ENCODE measurements at regions not wholly inside any gene's neighbourhood (a gene's known extent, or its start where the extent isn't known, plus 50 kb on each side); places are given as distances from the start of the nearest gene placed in this dataset.
A peak's percentile ranks its signal among the peaks of the same experiment; 100 is the strongest.

DNA sequence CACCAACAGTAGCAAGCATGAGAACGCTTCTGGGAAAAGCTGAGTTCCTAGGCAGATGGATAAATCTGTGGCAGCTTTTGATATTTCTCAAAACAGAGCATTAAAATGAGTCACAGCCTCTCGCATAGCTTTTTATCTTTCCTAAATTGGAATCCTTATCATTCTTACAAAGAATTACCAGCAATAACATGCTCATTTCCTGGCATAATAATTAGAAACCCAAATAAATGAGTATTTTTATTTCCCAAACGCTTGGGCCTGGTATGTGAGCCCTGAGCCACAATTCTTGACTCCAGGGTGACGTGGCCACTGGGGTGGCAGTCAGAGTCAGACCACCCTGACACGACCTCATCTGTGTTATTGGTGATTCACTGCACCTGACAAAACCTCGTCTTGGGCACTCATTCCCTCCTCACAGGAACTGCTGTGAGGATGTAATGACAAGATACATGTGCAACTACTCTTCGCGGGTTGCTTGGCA is 210.7 kb downstream of the ARL4C start:
- WGBS, 2 donors: 77 to 81% methylated on average over 8 of the region's 8 CpGs
- intact Hi-C loops (cut with DNase I): no loop called here

DNA sequence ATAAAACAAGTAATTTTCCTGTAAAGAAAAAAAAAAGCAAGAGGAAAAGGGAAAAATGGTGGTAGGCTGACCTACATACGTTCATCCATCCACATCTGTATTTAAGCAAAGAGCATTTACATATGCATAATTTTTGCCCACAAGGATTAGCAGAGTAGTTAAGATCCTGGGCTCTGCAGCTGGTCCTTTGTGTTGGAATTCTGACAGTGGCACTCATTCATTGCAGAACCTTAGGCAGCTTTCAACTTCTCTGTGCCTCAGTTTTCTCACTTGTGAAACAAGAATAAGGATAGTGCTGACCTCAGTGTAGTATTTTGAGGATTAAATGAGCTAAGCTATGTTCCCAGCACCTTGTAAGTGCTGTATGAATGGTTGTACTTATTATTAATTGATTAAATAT is 211.3 kb downstream of the ARL4C start:
- H3K27ac ChIP-seq: no peak overlapping the region
- H3K27me3 ChIP-seq: no peaks in the 10 kb centered on the region
- no peaks in the 10 kb centered on the region for H3K36me3 ChIP-seq (replicated peaks in 1 of 2; ENCODE audit: insufficient read depth in 1 of 2, low read depth in 2 of 2)
- H3K4me1 ChIP-seq: no peaks in the 10 kb centered on the region
- H3K9me3 ChIP-seq: no peaks in the 10 kb centered on the region
- TF ChIP-seq, protein P1, sequence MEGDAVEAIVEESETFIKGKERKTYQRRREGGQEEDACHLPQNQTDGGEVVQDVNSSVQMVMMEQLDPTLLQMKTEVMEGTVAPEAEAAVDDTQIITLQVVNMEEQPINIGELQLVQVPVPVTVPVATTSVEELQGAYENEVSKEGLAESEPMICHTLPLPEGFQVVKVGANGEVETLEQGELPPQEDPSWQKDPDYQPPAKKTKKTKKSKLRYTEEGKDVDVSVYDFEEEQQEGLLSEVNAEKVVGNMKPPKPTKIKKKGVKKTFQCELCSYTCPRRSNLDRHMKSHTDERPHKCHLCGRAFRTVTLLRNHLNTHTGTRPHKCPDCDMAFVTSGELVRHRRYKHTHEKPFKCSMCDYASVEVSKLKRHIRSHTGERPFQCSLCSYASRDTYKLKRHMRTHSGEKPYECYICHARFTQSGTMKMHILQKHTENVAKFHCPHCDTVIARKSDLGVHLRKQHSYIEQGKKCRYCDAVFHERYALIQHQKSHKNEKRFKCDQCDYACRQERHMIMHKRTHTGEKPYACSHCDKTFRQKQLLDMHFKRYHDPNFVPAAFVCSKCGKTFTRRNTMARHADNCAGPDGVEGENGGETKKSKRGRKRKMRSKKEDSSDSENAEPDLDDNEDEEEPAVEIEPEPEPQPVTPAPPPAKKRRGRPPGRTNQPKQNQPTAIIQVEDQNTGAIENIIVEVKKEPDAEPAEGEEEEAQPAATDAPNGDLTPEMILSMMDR (IDR thresholded peaks at IDR 0.05): no peak
- no peak for TF ChIP-seq POLR2A (IDR thresholded peaks at IDR 0.05)
- H3K4me3 ChIP-seq: no peak overlapping the region
- ATAC-seq: no peak
- intact Hi-C loops (cut with DNase I): no loop called here
- no peak for DNase-seq
- 83 to 86% methylated on average over 1 of the region's 1 CpG for WGBS, 2 donors

More for the DNA sequence above, 210.7 kb downstream of the ARL4C start:
- H3K27ac ChIP-seq: no peak overlapping the region
- ATAC-seq (no peak), DNase-seq (no peak)
- no peak overlapping the region for H3K4me3 ChIP-seq
- no peaks in the 10 kb centered on the region for H3K36me3 ChIP-seq (replicated peaks in 1 of 2; ENCODE audit: insufficient read depth in 1 of 2, low read depth in 2 of 2)
- TF ChIP-seq POLR2A (IDR thresholded peaks at IDR 0.05): no peak
- TF ChIP-seq, protein P1 (IDR thresholded peaks at IDR 0.05): no peak
- H3K27me3 ChIP-seq: no peaks in the 10 kb centered on the region
- peaks cover under 1% of the 10 kb centered on the region for H3K4me1 ChIP-seq
- H3K9me3 ChIP-seq: no peaks in the 10 kb centered on the region

DNA sequence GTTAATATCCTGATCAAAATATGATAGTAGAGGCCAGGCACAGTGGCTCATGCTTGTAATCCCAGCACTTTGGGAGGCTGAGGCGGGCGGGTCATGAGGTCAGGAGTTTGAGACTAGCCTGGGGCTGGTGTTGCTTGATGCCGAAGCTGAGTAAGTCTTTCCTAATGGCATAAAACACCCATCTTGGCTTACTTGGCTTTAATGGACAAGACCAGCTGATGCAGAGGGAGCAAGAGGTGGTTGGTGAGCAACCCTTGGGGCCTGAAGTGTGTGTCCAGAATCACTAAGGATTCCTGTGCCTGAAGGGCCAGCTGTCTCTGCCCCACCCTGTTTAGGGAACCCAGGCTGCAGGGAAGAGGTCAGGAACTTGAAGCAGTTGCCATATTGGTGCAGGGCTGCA is 217.2 kb downstream of the ARL4C start:
- no peaks in the 10 kb centered on the region for H3K9me3 ChIP-seq
- H3K4me3 ChIP-seq: no peak overlapping the region
- no peak overlapping the region for H3K27ac ChIP-seq
- ATAC-seq: no peak
- 72 to 88% methylated on average over 3 of the region's 3 CpGs for WGBS, 2 donors
- no peaks in the 10 kb centered on the region for H3K27me3 ChIP-seq
- DNase-seq: no peak
- H3K4me1 ChIP-seq: peaks cover 9% of the 10 kb centered on the region
- TF ChIP-seq, protein P1 (IDR thresholded peaks at IDR 0.05): no peak
- TF ChIP-seq POLR2A (IDR thresholded peaks at IDR 0.05): no peak
- H3K36me3 ChIP-seq (replicated peaks in 1 of 2; ENCODE audit: insufficient read depth in 1 of 2, low read depth in 2 of 2): no peaks in the 10 kb centered on the region
- intact Hi-C loops (cut with DNase I): no loop called here

DNA sequence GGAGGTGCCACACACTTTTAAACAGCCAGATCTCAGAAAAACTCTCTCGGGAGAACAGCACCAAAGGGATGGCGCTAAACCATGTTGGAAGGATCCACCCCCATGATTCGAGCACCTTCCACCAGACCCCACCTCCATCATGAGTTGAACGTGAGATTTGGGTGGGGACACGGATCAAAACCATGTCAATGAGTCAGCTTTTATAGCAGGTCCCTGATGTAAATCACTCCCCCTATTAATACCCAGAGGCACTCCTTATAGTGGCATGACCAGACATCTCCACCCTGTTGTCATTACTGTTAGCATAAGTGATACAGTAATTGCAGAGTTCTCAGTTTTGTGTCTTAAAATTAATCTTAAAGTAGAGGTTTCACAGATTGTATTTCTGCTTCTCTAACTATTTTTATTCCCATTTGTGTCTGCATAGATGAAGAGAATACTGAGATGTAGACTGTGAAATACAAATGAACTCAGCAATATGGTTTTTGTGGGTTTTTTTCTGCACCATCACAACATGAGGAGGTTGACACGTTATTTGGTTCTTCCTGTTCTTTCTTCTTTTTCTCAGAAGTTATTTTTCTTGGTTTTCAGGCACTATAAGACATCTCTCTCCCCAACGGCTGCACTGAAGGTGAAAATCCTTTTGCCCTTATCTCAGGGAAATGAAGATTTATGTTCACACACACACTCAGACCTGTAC is 218.2 kb downstream of the ARL4C start:
- Histone ChIP-seq H3K4me1 (peaks cover 9% of the 10 kb centered on the region), H3K27ac (no peak overlapping the region), H3K36me3 (replicated peaks in 1 of 2; ENCODE audit: insufficient read depth in 1 of 2, low read depth in 2 of 2) (no peaks in the 10 kb centered on the region), H3K4me3 (no peak overlapping the region), H3K27me3 (no peaks in the 10 kb centered on the region), H3K9me3 (no peaks in the 10 kb centered on the region)
- ATAC-seq: no peak
- intact Hi-C loops (cut with DNase I): no loop called here
- WGBS, 2 donors: 78 to 88% methylated on average over 7 of the region's 7 CpGs
- no peak for DNase-seq
- TF ChIP-seq, protein P1 (IDR thresholded peaks at IDR 0.05): no peak
- no peak for TF ChIP-seq POLR2A (IDR thresholded peaks at IDR 0.05)

DNA sequence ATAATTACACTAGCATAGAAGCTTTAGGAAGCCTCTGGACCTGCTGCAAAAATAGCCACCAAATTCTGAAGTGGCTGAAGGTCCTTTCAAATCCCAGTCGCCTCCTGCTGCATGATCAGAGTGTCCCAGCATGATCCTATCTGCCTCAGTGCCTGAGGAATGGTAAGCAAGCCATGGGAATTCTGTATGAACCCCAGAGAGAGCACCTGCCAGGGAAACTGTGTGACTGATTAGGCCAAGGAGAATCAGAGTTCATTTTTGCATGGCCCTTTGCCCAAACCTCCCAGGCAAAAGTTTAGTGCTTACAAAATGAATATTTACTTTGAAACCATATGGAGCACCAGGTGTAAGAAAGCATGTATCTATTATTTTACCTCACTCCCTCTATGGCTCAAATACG is 221.4 kb downstream of the ARL4C start:
- Histone ChIP-seq H3K4me3 (no peak overlapping the region), H3K36me3 (replicated peaks in 1 of 2; ENCODE audit: insufficient read depth in 1 of 2, low read depth in 2 of 2) (no peaks in the 10 kb centered on the region), H3K27me3 (no peaks in the 10 kb centered on the region), H3K9me3 (no peaks in the 10 kb centered on the region), H3K27ac (no peak overlapping the region), H3K4me1 (peaks cover 9% of the 10 kb centered on the region)
- intact Hi-C loops (cut with DNase I): no loop called here
- DNase-seq (peak in 3 of 4 donors; percentile 31 to 70 (median 54)), ATAC-seq (no peak)
- no peak for TF ChIP-seq POLR2A (IDR thresholded peaks at IDR 0.05)
- TF ChIP-seq, protein P1 (IDR thresholded peaks at IDR 0.05): no peak
- WGBS, 2 donors: 27 to 31% methylated on average over 2 of the region's 2 CpGs

All from body of pancreas (tissue), 4 donors.